ENCODE measurements at regions not wholly inside any gene's neighbourhood (a gene's known extent, or its start where the extent isn't known, plus 50 kb on each side); places are given as distances from the start of the nearest gene placed in this dataset.

GRCh38 chr20:48054051-48054450 is 268.8 kb upstream of the SULF2 start:
- no peak for TF ChIP-seq POLR2A (IDR thresholded peaks at IDR 0.05)
- no peak for TF ChIP-seq CTCF (IDR thresholded peaks at IDR 0.05)
